Fibroblast of lung (primary cell): ENCODE measurements at regions not wholly inside any gene's neighbourhood (a gene's known extent, or its start where the extent isn't known, plus 50 kb on each side); places are given as distances from the start of the nearest gene placed in this dataset.
"Not testable (repeated sequence)": the region's sequence is repeated elsewhere in the genome, so short reads cannot be mapped to it uniquely, and the experiment has no call there.

Experiments
- DNase-seq, 2 donors: peaks; one replicate each; pipeline versions ENCODE4 v3.0.0 to v3.0.0-alpha.2; 2010; ENCODE audit warnings: low read depth in 2 of 2
- H2AFZ ChIP-seq: 2 replicates; pipeline ENCODE4 v1.5.1; 2012; ENCODE audit warnings: low read length, control low read depth, inconsistent platforms
- H3K27ac ChIP-seq: 2 replicates; pipeline ENCODE4 v1.5.1; 2011; ENCODE audit warnings: low read length, control low read depth; ENCODE audit not compliant: insufficient read depth
- H3K27me3 ChIP-seq: 2 replicates; pipeline ENCODE4 v1.5.1; 2011; ENCODE audit warnings: mild to moderate bottlenecking, low read length; ENCODE audit not compliant: control insufficient read depth, insufficient read depth
- H3K36me3 ChIP-seq: 2 replicates; pipeline ENCODE4 v1.5.1; 2011; ENCODE audit warnings: low read length; ENCODE audit not compliant: control insufficient read depth, insufficient read depth
- H3K4me1 ChIP-seq: 2 replicates; pipeline ENCODE4 v1.5.1; 2011; ENCODE audit warnings: low read length; ENCODE audit not compliant: control insufficient read depth, insufficient read depth; ENCODE audit errors: extremely low read depth
- H3K4me2 ChIP-seq: 2 replicates; pipeline ENCODE4 v1.5.1; 2011; ENCODE audit warnings: low read length, control low read depth; ENCODE audit not compliant: insufficient read depth; ENCODE audit errors: extremely low read depth
- H3K4me3 ChIP-seq, 4 experiments: fragments of 200-600 bp in 1 of 4; sonication (generic) in 1 of 4; replicated peaks in 1 of 4; 2 replicates each; pipeline ENCODE4 v1.5.1; 2011 to 2016; ENCODE audit warnings: low read length in 4 of 4, low read depth in 3 of 4, mild to moderate bottlenecking in 3 of 4, control low read depth in 2 of 4, inconsistent platforms in 1 of 4, mixed read lengths in 1 of 4; ENCODE audit not compliant: insufficient read depth in 1 of 4; ENCODE audit errors: control extremely low read depth in 1 of 4
- H3K79me2 ChIP-seq: 2 replicates; pipeline ENCODE4 v1.5.1; 2012; ENCODE audit warnings: mild to moderate bottlenecking, low read length, inconsistent platforms; ENCODE audit not compliant: control insufficient read depth, insufficient read depth
- H3K9ac ChIP-seq: 2 replicates; pipeline ENCODE4 v1.5.1; 2011; ENCODE audit warnings: mild to moderate bottlenecking, low read length, control low read depth; ENCODE audit not compliant: insufficient read depth
- H3K9me3 ChIP-seq: 2 replicates; pipeline ENCODE4 v1.5.1; 2012; ENCODE audit warnings: low read depth, low read length; ENCODE audit not compliant: control insufficient read depth, insufficient read depth
- H4K20me1 ChIP-seq: 2 replicates; pipeline ENCODE4 v1.5.1; 2011; ENCODE audit warnings: low read length; ENCODE audit not compliant: control insufficient read depth, insufficient read depth; ENCODE audit errors: extremely low read depth
- EZH2 ChIP-seq: IDR thresholded peaks from 2 replicates; pipeline ENCODE4 v1.5.1; 2012; ENCODE audit warnings: low read length, control low read depth, mild to moderate bottlenecking; ENCODE audit errors: missing control alignments
- TF ChIP-seq, protein P1 (sequence below), 2 donors: IDR thresholded peaks in 1 of 2; conservative IDR thresholded peaks in 1 of 2; 1 replicate in 1 of 2; 2 replicates in 1 of 2; pipeline ENCODE4 v1.5.1; 2011 to 2012; ENCODE audit warnings: low read length in 2 of 2, control low read depth in 1 of 2, inconsistent platforms in 1 of 2, low read depth in 1 of 2, mild to moderate bottlenecking in 1 of 2

DNA sequence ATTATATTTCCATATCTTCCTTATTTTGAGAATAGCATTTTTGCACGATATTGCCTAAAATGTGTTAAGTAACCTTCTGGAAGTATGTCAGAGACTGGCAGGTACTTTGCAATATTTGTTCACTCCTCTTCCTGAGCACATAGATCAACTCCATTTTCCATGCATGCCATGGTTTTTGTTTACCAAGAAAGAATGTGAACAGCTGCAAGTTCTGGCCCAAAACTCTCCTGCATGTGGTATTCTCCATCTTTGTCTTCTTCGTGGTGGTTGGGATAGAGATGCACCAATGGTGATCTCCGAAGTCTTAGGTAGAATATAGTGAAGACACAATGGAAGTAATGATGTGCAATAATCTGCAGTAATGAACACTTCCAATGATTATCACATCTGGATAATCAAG lies 2241.0 kb upstream of the RAG2 start:
- H3K27me3 ChIP-seq = no peaks in the 10 kb centered on the region
- DNase-seq = no peak
- H3K4me1 ChIP-seq = no peaks in the 10 kb centered on the region
- H3K4me3 ChIP-seq = no peak overlapping the region
- H3K27ac ChIP-seq = no peak overlapping the region
- no peaks in the 10 kb centered on the region for H3K79me2 ChIP-seq
- H3K4me2 ChIP-seq = no peak overlapping the region
- H4K20me1 ChIP-seq = no peaks in the 10 kb centered on the region
- no peaks in the 10 kb centered on the region for H3K9me3 ChIP-seq
- H3K36me3 ChIP-seq = no peaks in the 10 kb centered on the region
- no peak overlapping the region for H2AFZ ChIP-seq
- no peak for TF ChIP-seq EZH2
- TF ChIP-seq, protein P1, sequence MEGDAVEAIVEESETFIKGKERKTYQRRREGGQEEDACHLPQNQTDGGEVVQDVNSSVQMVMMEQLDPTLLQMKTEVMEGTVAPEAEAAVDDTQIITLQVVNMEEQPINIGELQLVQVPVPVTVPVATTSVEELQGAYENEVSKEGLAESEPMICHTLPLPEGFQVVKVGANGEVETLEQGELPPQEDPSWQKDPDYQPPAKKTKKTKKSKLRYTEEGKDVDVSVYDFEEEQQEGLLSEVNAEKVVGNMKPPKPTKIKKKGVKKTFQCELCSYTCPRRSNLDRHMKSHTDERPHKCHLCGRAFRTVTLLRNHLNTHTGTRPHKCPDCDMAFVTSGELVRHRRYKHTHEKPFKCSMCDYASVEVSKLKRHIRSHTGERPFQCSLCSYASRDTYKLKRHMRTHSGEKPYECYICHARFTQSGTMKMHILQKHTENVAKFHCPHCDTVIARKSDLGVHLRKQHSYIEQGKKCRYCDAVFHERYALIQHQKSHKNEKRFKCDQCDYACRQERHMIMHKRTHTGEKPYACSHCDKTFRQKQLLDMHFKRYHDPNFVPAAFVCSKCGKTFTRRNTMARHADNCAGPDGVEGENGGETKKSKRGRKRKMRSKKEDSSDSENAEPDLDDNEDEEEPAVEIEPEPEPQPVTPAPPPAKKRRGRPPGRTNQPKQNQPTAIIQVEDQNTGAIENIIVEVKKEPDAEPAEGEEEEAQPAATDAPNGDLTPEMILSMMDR (conservative IDR thresholded peaks at IDR 0.05 in 1 of 2, IDR thresholded peaks at IDR 0.05 in 1 of 2; ENCODE audit: low read depth in 1 of 2, low read length in 2 of 2) = no peak
- H3K9ac ChIP-seq = no peak overlapping the region

DNA sequence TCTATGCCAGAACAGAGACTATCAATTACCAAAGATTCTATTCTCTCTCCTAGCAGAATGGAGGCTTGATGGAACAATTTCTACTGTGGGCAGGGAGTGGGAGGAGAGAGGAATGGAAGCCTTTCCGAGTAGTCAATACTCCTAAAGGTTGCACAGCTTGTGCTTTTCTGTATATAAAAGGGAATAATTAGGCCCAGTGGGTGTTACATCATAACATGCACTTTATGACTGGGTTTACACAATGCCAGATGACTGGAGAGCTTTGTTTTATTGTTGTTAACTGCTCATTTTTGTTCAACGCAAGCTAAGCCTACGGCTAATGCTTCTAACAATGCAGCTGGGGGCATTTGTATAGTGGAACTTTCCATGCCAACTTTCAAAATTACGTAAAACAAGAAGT lies 2237.9 kb upstream of the RAG2 start:
- H3K27ac ChIP-seq = no peak overlapping the region
- H3K36me3 ChIP-seq = no peaks in the 10 kb centered on the region
- no peaks in the 10 kb centered on the region for H3K79me2 ChIP-seq
- no peaks in the 10 kb centered on the region for H3K4me1 ChIP-seq
- TF ChIP-seq, protein P1 (conservative IDR thresholded peaks at IDR 0.05 in 1 of 2, IDR thresholded peaks at IDR 0.05 in 1 of 2; ENCODE audit: low read depth in 1 of 2, low read length in 2 of 2) = no peak
- no peak for TF ChIP-seq EZH2
- DNase-seq = no peak
- H3K4me3 ChIP-seq = no peak overlapping the region
- no peak overlapping the region for H3K4me2 ChIP-seq
- H2AFZ ChIP-seq = no peak overlapping the region
- no peaks in the 10 kb centered on the region for H3K27me3 ChIP-seq
- no peaks in the 10 kb centered on the region for H4K20me1 ChIP-seq
- H3K9ac ChIP-seq = no peak overlapping the region
- no peaks in the 10 kb centered on the region for H3K9me3 ChIP-seq

DNA sequence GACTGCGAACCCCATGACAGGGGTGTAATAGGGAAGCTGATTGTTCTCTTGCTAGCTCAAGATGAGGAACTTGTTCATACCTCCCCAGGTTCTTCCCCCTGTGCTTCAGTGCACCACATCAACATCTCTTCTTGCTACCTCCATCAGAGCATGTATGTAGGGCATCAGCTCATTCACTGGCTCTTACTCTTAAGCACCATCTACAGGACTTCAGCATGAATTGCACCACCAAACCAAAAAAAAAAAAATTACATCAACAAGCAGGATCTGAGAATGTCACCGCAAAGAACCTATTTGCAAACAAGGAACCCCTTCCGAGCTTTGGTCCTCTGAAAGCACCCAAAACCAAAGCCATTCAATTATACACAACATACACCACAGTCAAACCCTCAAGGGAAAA lies 2226.5 kb upstream of the RAG2 start:
- Histone ChIP-seq H3K27ac (no peak overlapping the region), H3K9me3 (no peaks in the 10 kb centered on the region), H3K4me2 (no peak overlapping the region), H3K4me3 (no peak overlapping the region), H2AFZ (no peak overlapping the region), H3K36me3 (no peaks in the 10 kb centered on the region), H3K79me2 (no peaks in the 10 kb centered on the region), H3K9ac (no peak overlapping the region), H3K4me1 (no peaks in the 10 kb centered on the region), H4K20me1 (no peaks in the 10 kb centered on the region), H3K27me3 (no peaks in the 10 kb centered on the region)
- TF ChIP-seq EZH2 = no peak
- TF ChIP-seq, protein P1 (conservative IDR thresholded peaks at IDR 0.05 in 1 of 2, IDR thresholded peaks at IDR 0.05 in 1 of 2; ENCODE audit: low read depth in 1 of 2, low read length in 2 of 2) = peak in 1 of 2 donors; percentile 39
- peak; percentile 12 to 14 for DNase-seq

DNA sequence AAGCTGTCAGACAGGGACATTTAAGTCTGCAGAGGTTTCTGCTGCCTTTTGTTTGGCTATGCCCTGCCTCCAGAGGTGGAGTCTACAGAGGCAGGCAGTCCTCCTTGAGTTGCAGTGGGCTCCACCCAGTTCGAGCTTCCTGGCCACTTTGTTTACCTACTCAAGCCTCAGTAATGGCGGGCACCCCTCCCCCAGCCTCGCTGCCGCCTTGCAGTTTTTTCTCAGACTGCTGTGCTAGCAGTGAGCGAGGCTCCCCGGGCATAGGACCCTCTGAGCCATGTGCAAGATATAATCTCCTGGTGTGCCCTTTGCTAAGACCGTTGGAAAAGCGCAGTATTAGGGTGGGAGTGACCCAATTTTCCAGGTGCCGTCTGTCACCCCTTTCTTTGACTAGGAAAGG lies 2223.8 kb upstream of the RAG2 start:
- H2AFZ ChIP-seq, H4K20me1 ChIP-seq, H3K4me2 ChIP-seq, H3K79me2 ChIP-seq, H3K9me3 ChIP-seq, H3K4me1 ChIP-seq, H3K4me3 ChIP-seq, H3K27ac ChIP-seq, H3K9ac ChIP-seq, H3K36me3 ChIP-seq, H3K27me3 ChIP-seq, DNase-seq: not testable (repeated sequence)
